Activated B cell treated with CpG ODN at 0.5 μM for 24 hours (primary cell): ENCODE measurements at regions not wholly inside any gene's neighbourhood (a gene's known extent, or its start where the extent isn't known, plus 50 kb on each side); places are given as distances from the start of the nearest gene placed in this dataset.

Experiments
- ATAC-seq: fragments of 200-7000 bp; cut with Tn5 transposase; one replicate; pipeline ENCODE4 v1.10.0; 2021; ENCODE audit warnings: low read depth, mild to moderate bottlenecking, moderate library complexity
- CTCF ChIA-PET: fragments of 350-600 bp; sonication (Branson Sonifier 250); formaldehyde crosslinking; loops from one replicate; lab custom pipeline; 2021; ENCODE audit warnings: antibody characterized with exemption; lab: Charles Lee
- POLR2A ChIA-PET: fragments of 350-600 bp; sonication (Branson Sonifier 250); formaldehyde crosslinking; loops from one replicate; lab custom pipeline; 2021; ENCODE audit warnings: antibody characterized with exemption; lab: Charles Lee
- DNase-seq: peaks from one replicate; pipeline ENCODE4 v3.0.0; 2022
- H3K27ac Mint-ChIP-seq: one replicate; pipeline ENCODE4 v1.8.0; 2020; ENCODE audit warnings: mixed read lengths
- H3K27me3 Mint-ChIP-seq: one replicate; pipeline ENCODE4 v1.8.0; 2021; ENCODE audit warnings: mixed read lengths
- H3K36me3 Mint-ChIP-seq: one replicate; pipeline ENCODE4 v1.8.0; 2021; ENCODE audit warnings: low read depth, mixed read lengths
- H3K4me1 Mint-ChIP-seq: one replicate; pipeline ENCODE4 v1.8.0; 2021; ENCODE audit warnings: mixed read lengths
- H3K4me3 Mint-ChIP-seq: one replicate; pipeline ENCODE4 v1.8.0; 2020; ENCODE audit warnings: mild to moderate bottlenecking, mixed read lengths
- H3K9me3 Mint-ChIP-seq: one replicate; pipeline ENCODE4 v1.8.0; 2020; ENCODE audit warnings: mixed read lengths
- CTCF ChIP-seq: fragments of 200-600 bp; IDR thresholded peaks from one replicate; pipeline ENCODE4 v1.8.0; 2022; ENCODE audit warnings: antibody characterized with exemption, mild to moderate bottlenecking
- intact Hi-C: fragments of 100-400 bp; cut with micrococcal nuclease; formaldehyde crosslinking; loops from one replicate; pipeline ENCODE4 v1.15.1; 2024

- DNase-seq (no peak), ATAC-seq (peak; percentile 25)
- POLR2A ChIA-PET: no interaction called here
- Mint-ChIP-seq H3K9me3 (peaks cover 13% of the 10 kb centered on the region), H3K4me3 (no peak overlapping the region), H3K27ac (no peak overlapping the region), H3K4me1 (peaks cover 19% of the 10 kb centered on the region), H3K36me3 (no peaks in the 10 kb centered on the region), H3K27me3 (peaks cover 4% of the 10 kb centered on the region)
- no peak for TF ChIP-seq CTCF
- CTCF ChIA-PET: interaction anchor here (0.7 to 1.4 kb wide), 6 partner anchors 8 to 151 kb away, joined by 3 to 4 read pairs (median 3); no protein-coding TSS in a partner anchor
- intact Hi-C loops: no loop called here
Measured at GRCh38 chr11:123261345-123262106, 66.5 kb upstream of the CLMP start.

GRCh38 chr11:123260511-123261211 lies 65.6 kb upstream of the CLMP start:
- H3K27me3 Mint-ChIP-seq: peaks cover 8% of the 10 kb centered on the region
- peaks cover 19% of the 10 kb centered on the region for H3K4me1 Mint-ChIP-seq
- TF ChIP-seq CTCF: no peak
- no peak for ATAC-seq
- CTCF ChIA-PET: interaction anchor here (0.7 to 1.4 kb wide), 6 partner anchors 8 to 150 kb away, joined by 3 to 4 read pairs (median 3); no protein-coding TSS in a partner anchor
- POLR2A ChIA-PET: no interaction called here
- H3K27ac Mint-ChIP-seq: no peak overlapping the region
- H3K36me3 Mint-ChIP-seq: no peaks in the 10 kb centered on the region
- intact Hi-C loops: no loop called here
- peaks cover 13% of the 10 kb centered on the region for H3K9me3 Mint-ChIP-seq
- DNase-seq: no peak
- no peak overlapping the region for H3K4me3 Mint-ChIP-seq

- POLR2A ChIA-PET: no interaction called here
- Mint-ChIP-seq H3K9me3 (peaks cover 13% of the 10 kb centered on the region), H3K27ac (no peak overlapping the region), H3K36me3 (no peaks in the 10 kb centered on the region), H3K4me3 (no peak overlapping the region), H3K27me3 (peaks cover 8% of the 10 kb centered on the region), H3K4me1 (peaks cover 10% of the 10 kb centered on the region)
- CTCF ChIA-PET: no interaction called here
- no peak for TF ChIP-seq CTCF
- DNase-seq: no peak
- ATAC-seq: no peak
- intact Hi-C loops: no loop called here
Measured at GRCh38 chr11:123258877-123259276, 63.8 kb upstream of the CLMP start.

- Mint-ChIP-seq H3K4me3 (no peak overlapping the region), H3K4me1 (peaks cover 2% of the 10 kb centered on the region), H3K36me3 (no peaks in the 10 kb centered on the region), H3K27me3 (peaks cover 5% of the 10 kb centered on the region), H3K27ac (no peak overlapping the region), H3K9me3 (peaks cover 11% of the 10 kb centered on the region)
- ChIA-PET POLR2A (no interaction called here), CTCF (no interaction called here)
- TF ChIP-seq CTCF: no peak
- no peak for DNase-seq
- intact Hi-C loops: no loop called here
- no peak for ATAC-seq
Measured at GRCh38 chr11:123257370-123257769, 62.3 kb upstream of the CLMP start.

GRCh38 chr11:123255909-123256308 lies 60.9 kb upstream of the CLMP start:
- CTCF ChIA-PET: interaction anchor here (1.0 kb wide), 1 partner anchor 9 kb away, joined by 6 read pairs; no protein-coding TSS in a partner anchor
- no peak overlapping the region for H3K27ac Mint-ChIP-seq
- DNase-seq (no peak), ATAC-seq (no peak)
- H3K36me3 Mint-ChIP-seq: no peaks in the 10 kb centered on the region
- no peaks in the 10 kb centered on the region for H3K4me1 Mint-ChIP-seq
- H3K27me3 Mint-ChIP-seq: peaks cover 7% of the 10 kb centered on the region
- POLR2A ChIA-PET: no interaction called here
- intact Hi-C loops: no loop called here
- TF ChIP-seq CTCF: no peak
- H3K9me3 Mint-ChIP-seq: peaks cover 11% of the 10 kb centered on the region
- H3K4me3 Mint-ChIP-seq: no peak overlapping the region
